HG02943 (cell line): ENCODE measurements at regions not wholly inside any gene's neighbourhood (a gene's known extent, or its start where the extent isn't known, plus 50 kb on each side); places are given as distances from the start of the nearest gene placed in this dataset.
"Not testable (repeated sequence)": the region's sequence is repeated elsewhere in the genome, so short reads cannot be mapped to it uniquely, and the experiment has no call there.

Experiments used
- ATAC-seq: cut with Tn5 transposase; IDR thresholded peaks from one replicate; pipeline ENCODE4 v1.9.1; 2021; ENCODE audit warnings: mild to moderate bottlenecking, low read depth, moderate library complexity; ENCODE audit not compliant: unreplicated experiment

DNA sequence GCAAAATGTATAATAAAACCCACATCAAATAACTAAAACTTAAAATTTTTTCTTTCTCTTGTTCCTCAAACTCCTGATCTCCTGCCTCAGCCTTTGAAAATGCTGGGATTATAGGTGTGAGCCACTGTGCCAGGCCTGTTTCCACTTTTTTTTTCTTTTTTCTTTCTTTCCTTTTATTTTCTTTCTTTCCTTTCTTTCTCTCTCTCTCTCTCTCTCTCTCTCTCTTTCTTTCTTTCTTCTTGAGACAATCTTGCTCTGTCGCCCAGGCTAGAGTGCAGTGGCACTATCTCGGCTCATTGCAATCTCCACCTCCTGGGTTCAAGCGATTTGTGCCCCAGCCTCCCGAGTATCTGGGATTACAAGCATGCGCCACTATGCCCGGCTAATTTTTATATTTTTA is 164.6 kb downstream of the OR2B2 start:
- ATAC-seq = no peak

DNA sequence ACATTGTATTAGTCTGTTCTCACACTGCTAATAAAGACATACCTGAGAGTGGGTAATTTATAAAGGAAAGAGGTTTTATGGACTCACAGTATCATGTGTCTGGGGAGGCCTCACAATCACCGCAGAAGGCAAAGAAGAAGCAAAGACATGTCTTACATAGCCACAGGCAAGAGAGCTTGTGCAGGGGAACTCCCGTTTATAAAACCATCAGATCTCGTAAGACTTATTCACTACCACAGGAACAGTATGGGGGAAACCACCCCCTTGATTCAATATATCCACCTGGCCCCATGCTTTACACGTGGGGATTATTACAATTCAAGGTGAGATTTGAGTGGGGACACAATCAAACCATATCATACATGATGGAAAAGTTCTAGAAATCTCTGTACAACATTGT is 165.3 kb downstream of the OR2B2 start:
- ATAC-seq = not testable (repeated sequence)

DNA sequence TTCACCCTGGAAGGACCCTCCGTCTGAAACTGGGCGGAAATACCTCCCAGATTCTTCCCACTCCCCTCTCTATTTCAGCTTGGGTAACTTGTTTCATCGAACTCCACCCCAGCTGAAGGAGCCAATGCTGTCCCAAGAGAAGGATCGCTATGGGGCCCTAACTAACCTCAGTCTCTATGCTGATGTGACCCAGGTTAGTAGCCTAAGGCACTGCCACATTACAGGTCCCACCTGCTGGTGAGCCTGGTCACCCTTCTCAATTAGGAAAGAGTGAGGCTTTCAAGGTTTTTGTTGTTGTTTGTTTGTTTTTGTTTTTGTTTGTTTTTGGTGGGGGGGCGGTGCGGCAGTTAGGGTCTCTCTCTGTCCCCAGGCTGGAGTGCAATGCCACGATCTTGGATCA is 168.4 kb downstream of the OR2B2 start:
- ATAC-seq = no peak

DNA sequence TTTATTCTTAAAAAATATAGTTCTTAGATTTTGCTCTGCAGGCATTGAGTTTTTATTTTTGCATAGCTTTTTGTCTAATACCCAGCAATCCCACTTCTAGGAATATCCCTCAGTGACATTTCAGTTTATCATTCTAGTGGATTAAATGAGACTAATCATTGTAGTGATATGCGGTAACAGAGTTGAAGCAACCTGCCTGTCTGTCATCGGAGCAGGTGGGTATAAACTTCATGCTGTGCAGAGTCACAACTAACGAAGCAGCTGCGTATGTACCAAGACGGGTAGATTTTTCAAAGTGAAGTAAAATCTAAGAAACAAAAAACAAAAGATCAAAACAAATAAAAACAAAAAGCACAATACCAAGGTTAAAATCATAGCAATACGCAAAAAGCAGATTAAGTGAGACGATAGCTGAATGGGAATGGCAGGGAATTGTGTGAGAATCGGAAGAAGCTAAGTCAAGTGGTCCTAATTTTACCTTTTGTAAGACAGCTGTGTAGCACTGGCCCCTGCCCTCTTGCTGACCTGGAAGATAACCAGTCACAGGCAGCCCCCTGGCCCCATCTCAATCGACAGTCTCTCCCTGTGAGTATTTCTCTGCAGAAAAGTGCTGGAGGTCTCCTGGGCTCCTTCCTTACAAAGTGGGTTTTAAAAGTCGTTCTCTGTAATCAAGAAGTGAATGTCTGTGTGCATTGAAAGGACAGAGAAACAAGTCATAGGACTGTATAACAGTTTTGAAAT is 169.2 kb downstream of the OR2B2 start:
- no peak for ATAC-seq

DNA sequence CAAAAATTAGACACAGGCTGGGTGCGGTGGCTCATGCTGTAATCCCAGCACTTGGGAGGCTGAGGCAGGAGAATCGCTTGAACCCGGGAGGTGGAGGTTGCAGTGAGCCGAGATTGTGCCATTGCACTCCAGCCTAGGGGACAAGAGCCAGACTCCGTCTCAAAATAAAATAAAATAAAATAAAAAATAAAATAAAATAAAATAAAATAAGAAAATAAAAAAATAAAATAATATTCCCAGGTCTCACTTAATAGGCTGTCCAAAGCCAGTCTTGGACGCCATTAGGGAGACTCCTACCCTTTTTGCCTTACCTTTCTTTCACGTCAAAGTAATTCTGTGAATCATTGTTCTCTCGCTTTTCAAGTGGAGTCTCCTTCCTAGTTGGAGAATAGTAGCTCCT is 172.3 kb downstream of the OR2B2 start:
- not testable (repeated sequence) for ATAC-seq

DNA sequence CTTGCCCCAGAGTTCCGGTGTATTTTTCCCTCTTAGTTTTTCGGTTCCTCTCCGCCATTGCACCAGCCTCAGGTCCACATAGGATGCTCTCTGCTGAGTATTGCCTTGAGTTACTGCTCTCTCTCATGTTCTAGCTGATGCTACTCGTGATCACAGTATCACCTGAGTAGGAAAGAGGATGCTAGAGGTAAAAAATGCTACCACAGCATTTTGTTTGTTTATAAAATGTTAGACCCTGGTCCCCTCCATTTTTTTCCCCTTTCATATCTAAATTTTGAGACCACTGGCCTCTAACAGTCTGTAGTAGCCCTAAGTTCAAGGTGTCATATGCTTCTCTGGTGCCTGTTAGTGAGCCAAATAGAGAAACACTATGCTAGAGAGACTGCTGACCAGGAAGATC is 175.5 kb downstream of the OR2B2 start:
- no peak for ATAC-seq

DNA sequence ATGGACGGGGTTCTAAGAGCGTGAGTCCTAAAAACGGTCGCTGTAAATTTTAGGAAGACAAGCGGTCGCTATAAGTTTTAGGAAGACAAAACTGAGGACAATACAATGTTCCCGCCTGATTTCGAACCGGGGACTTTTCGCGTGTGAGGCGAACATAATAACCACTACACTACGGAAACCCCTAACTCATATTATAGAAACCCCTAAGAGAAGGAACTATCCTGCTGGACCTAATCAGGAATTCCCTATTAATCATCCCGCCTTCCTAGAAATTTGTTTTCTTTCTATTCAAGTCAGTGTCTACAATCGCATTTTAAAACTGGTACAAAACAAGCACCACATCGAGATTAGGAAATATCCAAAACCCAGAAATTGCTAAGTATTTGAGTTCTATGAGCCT is 183.8 kb downstream of the OR2B2 start:
- no peak for ATAC-seq

DNA sequence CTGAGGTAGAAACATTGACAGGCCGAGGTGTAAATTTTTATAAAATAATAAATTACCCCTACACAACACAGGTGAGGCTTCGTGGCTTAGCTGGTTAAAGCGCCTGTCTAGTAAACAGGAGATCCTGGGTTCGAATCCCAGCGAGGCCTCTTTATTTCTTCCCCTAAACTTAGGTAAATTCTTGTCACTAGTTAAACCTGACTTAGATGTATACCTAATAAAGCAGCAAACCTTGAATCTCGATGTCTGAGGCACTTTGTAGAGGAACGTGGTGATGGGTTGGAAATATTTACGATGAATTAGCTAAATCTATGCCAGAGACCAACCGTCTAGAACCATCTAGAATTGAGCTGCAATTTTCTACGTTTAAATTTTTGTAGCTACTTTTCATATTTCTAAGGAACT is 185.6 kb downstream of the OR2B2 start:
- no peak for ATAC-seq

DNA sequence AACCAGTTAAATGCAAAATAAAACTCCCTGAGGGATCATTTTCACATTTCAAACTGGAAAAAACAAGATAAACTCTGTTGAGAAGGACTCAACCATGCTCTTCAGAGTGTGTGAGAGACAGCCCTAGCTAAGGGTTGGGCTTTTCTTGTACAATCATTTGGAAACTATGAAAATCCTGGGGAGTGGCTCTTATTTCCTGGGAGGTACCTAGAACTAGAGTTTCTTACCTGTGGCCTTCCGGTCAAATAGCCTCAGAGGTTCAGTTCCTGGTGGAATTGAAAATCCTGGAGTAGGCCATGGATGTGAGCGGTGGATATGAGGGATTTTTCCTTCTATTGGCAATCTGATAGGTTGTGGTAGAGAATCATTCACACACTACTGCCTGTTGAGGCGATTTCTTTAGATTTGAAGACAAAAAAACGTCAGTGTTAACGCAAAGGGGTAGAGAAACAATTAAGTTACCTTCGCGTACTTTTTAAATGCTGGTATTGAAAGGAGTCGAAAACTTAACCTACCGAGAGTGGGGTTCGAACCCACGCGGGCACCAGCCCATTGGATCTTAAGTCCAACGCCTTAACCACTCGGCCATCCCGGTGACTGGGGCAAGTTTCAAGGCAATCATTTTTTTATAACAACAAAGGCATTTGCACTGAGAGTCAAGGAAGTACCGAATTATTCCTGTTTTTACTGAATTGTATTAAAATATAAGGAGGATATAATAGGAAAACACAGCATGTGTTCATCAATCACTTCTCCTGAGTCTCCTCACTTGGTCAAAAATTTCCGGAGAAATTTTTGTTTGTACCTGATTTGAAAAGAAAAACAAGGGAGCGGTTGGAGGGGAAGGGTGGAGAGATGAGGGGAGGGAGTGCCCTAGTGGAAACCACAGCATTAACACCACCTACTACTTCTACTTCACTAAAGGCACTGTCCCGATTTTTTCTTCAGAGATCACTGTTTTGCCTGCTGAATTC is 191.3 kb downstream of the OR2B2 start:
- ATAC-seq = no peak

DNA sequence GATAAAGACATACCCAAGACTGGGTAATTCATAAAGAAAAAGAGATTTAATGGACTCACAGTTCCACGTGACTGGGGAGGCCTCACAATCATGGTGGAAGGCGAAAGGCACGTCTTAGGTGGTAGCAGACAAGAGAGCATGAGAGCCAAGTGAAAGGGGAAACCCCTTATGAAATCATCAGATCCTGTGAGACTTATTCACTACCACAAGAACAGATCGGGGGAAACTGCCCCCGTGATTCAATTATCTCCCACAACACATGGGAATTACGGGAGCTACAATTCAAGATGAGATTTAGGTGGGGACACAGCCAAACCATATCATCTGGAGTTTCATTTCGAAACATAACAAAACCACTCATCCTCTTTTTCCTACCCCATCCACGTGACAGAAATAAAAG is 193.2 kb downstream of the OR2B2 start:
- not testable (repeated sequence) for ATAC-seq

DNA sequence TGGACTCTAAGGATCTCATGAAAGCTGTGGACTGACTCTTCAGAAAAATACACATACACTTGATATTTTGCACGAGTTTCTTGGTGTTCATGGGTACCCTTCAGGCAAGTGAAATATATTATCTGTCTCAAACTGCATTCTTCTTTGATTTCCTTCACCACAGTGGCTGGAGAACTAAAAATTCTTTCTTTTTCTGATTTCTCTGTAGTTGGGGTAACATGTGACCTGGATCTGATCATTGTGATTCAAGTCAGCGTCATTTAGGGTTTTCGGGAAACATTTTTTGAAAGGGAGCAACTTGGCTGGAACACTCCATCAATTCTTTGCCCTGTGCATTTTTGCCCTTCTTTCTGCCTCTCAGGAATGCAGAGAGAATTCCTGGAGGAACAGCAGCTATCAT is 205.8 kb downstream of the OR2B2 start:
- no peak for ATAC-seq

DNA sequence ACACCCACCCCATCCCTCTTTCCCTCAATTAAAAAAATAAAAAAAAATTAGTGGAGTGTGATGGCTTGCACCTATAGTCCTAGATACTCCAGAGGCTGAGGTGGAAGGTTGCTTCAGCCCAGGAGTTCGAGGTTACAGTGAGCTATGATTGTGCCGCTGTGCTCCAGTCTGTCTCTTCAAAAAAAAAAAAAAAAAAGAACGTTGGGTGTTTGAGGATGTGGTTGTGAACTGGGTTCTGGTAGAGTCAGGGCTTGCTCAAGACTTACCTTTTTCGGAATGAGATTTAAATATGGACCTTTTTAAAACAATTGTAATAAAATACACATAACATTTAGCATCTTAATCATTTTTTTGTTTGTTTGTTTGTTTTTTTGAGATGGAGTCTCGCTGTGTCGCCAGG is 211.9 kb downstream of the OR2B2 start:
- no peak for ATAC-seq

DNA sequence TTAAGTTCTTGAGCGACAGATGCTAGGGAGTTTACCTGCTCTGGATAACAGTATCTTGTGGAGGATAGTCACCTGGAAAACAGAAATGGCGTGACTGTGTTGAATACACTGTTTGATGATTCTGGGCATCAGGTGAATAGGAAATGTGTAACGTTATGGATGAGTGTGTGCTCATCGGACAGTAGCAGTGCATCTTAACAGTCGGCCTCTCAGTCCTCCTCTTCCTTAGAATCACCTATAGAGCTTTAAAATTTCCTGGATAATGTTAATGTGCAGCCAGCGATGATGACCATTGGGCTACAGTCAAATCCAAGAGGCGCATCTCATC is 217.7 kb downstream of the OR2B2 start:
- no peak for ATAC-seq

DNA sequence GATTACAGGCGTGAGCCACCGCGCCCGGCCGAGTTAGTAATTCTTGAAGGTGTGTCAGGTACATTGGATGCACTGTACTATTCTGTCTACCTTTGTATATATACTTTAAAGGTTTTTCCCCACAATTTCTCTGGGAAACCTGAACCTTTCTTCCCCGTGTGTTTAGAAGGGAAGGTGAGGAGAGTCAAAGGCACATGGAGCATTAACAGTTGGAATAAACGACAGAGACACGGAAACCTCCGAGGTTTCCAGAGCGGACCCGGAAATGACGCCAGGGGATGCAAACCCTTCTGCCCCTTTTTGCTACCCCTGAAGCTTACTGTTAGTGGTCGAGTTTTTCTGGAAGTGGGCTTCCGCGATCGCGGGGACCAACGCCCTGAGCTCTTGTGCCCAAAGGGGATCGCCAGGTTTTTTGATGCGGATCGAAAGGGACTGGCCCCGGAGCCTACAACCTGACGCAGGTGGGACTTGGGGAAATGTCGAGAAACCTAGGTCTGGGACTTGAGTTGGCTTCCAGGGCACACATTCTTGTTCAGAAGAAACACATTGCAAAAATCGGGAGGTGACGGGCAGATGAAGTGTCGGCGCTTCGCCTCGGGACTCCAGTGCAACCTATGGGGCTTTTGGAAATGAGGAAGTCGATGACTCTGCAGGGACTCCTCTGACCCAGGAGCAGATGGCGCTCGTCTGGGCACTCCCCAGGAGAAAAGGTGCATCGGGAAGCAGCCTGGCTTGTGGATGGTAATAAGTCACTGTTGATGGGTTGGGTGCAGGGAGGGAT is 218.2 kb downstream of the OR2B2 start:
- no peak for ATAC-seq

DNA sequence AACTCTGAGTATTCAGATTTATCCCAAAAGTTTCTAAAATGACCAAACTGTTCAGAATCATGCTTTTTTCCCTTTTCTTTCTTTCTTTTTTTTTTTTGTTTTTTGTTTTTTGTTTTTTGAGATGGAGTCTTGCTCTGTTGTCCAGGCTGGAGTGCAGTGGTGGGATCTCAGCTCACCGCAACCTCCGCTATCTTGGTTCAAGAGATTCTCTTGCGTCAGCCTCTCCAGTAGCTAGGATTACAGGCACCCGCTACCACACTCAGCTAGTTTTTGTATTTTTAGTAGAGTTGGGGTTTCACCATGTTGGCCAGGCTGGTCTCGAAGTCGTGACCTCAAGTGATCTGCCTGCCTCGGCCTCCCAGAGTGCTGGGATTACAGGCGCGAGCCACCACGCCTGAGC is 219.2 kb upstream of the ZNF184 start:
- not testable (repeated sequence) for ATAC-seq

DNA sequence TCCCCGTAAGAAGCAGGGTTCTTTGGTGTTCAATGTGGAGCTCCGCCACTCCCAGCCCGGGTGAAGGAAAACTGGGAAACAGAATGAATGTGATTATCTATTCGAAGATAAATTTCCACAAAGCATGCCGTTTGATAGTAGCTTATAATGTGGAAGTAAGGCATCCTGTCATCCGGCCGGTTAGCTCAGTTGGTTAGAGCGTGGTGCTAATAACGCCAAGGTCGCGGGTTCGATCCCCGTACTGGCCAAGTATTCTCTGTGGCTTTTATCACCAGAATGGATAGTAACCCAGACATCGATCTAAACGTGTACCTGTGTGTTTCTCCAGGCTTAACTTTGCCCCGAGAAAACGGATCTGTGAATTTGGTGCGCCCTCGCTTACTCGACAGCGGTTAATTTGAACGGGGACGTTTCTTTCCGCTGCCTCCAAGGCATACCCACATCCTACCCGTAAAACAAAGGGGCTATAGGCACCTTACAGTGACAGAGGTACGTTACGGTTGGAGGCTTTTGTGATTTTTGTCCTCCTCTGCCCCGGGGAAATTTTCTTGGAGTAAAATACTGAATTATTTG is 215.2 kb upstream of the ZNF184 start:
- no peak for ATAC-seq

DNA sequence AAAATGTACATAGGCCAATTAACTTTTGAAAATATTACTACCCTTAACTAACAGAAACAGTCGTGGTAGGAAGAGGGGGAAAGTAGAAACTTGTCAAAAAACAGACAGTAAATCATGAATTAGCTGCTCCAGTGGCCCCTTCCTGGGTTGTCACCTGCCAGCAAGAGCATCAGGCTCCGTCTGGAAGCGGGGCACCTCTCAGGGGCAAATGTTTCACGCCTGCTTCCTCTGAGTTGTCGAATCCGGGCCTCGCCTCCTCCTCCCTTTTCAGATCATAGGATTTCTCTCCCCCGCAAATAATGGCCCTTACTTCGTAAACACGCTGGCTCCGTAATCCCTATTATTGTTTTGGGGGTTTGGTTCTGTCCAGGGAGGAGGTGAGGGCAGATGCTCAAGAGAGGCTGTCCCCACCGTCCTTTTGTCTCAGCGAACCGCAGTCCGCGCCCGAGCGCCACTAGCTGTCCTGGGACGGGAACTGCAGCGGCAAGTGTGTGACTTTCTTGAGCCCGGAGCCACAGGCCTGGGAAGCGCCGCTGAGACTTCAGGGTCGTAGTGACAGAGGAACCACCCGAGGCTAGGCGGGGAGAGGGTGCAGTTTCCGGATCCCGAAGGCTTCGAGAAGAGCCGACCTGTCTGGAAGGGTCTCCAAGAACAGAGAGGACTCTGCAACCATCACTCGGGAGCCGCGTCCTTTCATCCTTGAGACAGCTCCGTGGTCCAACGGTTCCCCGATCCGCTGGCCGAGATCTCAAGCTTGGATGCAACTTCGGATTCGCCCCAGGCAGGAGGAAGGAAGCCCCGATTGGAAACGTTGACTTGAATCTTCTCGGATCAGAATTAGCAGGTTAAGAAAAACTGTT is 214.5 kb upstream of the ZNF184 start:
- ATAC-seq = peak; percentile 78

DNA sequence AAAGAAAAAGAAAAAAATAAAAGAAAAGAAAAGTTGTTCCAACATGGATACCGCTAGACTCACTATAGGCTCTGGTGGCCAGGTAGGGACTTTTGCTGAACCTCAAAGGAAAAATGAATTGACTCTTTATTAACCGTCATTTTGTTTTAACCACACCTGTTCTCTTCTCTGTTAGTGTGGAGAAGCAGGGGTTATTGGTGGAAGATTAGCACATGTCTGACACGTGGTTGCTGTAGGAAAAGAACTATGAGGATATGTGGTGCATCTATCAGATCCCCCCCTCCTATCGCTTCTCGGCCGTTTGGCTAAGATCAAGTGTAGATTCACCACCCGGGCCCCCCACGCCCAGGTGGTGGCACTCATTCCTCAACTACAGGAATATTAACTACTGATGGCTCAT is 212.4 kb upstream of the ZNF184 start:
- ATAC-seq = no peak

DNA sequence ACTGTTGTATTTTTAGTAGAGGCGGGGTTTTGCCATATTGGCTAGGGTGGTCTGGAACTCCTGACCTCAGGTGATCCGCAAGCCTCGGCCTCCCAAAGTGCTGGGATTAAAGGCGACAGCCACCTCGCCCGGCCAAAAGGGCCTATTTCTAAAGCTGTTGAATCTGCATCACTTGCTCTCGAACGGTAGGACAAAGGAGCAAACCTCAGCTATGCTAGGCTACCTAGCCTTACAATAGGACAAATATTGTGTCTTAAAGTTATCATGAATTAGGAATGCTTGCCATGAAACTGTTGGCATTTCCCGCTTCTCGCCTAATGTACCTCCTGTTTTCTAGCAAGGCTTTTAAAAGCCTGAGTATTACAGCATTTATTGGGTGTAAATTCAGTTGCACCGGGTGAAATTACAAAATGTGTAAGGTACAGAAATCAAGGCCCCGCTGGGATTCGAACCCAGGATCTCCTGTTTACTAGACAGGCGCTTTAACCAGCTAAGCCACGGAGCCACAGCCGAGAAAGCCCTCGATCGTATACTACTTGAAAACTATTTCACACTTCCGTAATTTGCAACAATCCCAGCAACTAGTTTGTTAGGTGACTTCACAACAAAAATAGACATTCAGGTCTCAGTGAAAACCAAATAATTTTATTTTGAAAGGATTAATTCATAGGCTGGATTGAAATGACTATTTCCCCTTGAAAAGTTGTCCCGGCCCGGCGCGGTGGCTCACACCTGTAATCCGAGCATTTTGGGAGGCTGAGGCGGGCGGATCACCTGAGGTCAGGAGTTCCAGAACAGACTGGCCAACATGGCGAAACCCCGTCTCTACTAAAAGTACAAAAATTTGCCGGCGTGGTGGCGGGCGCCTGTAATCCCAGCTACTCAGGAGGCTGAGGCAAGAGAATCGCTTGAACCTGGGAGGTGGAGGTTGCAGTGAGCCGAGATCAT is 211.6 kb upstream of the ZNF184 start:
- no peak for ATAC-seq
